IPS-NIHi11 (cell line): ENCODE measurements at regions not wholly inside any gene's neighbourhood (a gene's known extent, or its start where the extent isn't known, plus 50 kb on each side); places are given as distances from the start of the nearest gene placed in this dataset.

Source experiments
- DNase-seq: peaks from one replicate; pipeline ENCODE4 v3.0.0; 2012; ENCODE audit warnings: mixed read lengths, low spot score

DNA sequence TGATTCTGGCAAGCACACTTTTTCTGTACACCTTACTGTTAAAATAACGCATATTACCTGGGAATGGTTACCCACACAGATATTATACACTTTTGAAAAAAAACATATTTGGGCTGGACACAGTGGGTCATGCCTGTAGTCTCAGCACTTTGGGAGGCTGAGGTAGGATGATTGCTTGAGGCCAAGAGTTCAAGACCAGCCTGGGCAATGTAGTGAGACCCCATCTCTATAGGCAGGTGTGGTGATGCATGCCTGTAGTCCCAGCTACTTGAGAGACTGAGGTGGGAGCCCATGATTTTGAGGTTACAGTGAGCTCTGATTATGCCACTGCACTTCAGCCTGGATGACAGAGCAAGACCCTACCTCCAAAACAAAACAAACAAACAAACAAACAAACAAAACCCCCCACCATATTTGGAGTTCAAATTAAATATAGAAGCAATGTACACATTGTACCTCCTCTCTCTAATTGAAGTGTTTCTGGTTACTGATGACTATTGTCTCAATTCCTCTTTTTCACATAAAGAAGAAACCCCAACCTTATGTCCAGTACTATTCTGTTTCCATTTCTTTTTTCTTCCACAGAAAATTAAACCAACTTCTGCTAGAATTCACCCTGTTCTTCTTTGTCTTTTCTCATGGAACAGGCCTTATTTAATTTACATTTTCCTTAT lies 152.6 kb upstream of the UMPS start:
- no peak for DNase-seq

DNA sequence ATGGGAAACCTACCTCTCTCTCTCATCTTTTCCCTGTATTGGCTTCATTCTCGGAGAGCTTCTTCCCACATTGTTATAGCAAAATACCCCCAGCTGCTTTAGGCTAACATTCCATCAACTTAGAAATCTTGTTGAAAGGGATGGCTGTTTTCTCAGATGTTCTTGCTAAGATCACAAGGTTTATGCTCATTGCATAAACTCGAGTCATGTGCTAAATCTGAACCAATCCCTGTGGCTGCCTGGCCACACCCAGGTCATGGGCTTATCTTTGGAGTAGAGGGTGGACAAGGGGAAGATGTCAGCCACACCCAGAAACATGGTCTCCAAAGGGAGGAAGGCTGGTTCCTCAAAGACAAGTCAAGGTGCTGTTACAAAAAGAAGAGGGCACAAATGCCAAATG lies 150.6 kb upstream of the UMPS start:
- no peak for DNase-seq

DNA sequence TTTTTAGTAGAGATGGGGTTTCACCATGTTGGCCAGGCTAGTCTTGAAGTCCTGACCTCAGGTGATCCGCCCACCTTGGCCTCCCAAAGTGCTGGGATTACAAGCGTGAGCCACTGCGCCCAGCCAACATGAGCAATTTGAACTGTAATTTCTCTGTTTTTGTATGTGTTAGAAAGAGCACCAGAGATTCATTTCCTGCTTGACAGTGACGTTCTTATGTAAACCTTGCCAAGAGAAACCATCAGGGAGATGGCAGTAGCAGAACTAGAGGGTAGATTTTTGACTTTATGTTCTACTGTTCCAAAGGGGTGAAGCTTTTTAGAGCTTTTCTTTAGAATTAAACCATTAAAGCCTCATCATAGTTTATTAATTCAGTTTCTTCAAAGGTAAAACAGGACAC lies 148.1 kb upstream of the UMPS start:
- no peak for DNase-seq

DNA sequence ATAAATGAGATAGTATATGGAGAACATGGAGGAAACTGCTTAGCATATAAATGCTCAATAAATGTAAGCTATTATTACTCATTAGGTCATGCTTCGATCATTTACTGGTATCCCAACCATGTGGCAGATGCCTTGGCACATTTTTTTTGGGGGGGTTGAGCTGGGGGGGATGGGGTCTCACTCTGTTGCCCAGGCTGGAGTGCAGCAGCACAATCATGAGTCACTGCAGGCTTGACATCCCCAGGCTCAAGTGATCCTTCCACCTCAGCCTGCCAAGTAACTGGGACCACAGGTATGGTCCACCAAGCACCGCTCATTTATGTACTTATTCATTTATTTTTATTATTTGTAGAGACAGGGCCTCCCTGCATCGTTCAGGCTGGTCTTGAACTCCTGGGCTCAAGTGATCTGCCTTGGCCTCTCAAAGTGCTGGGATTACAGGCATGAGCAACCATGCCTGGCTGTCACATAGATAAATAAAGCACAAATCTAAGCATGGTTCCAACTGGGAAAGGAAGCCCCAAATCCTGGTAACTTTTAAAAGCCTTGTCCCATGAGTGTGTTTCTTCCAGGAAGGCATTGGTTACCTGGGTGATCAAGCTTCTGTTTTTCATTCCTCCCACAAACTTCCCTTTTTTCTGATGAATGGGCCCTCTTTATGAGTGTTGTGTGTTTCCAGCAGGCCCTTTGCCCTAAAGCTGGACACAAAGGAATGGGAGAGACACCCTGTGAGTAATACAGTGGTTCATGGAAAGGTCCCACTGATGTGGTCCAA lies 147.4 kb upstream of the UMPS start:
- no peak for DNase-seq

DNA sequence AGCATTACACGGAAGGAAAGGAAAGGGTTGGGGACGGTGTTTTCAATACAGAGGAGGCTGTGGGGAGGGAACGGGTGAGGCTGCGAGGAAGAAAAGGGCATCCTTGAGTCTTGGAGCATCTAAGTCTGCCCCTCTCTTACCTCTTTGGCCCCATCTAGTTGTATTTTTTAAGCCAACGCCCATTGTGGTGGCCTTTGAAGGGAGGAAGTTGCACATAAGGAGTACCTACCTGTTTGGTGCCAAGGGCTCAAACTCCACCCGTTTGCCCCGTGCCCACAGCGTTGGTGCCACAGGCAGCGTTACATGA lies 146.1 kb upstream of the UMPS start:
- no peak for DNase-seq

DNA sequence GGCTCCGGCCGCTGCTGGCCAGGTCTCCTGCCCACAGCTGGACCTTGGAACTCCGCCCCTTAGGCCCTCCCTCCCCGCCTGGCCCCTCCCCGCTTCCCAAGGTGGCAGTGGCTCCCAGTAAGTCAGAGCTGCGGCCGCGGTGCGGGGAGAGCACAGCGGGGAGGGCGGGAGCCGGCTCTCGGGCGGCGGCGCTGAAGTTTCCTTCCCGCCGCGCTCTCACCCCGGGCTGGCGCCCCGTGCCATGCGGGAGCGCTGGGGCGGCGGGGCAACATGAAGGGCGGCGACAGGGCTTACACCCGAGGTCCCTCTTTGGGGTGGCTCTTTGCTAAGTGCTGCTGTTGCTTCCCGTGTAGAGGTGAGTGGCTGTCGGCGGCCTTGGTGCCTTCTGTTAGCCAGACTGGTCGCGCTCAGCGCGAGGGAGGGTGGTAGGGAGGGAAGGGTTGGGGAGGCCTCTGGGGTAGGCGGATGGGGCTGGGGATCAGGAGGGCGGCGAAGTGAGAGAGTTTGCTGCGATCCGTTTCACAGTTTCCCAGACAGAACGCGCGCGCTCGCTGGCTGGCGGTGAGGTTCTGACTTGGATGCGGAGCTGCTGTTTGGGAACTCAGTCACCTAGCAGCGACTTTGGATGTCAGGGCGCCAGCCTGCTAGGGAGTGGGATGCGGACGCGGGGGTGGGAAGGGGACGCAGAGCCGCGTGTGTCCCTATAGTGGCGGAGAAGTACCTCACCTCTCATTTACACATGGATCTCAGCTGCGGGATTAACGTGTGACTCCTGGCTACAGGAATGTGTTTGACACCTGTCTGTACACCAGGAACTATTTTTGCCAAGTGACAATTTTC lies 145.5 kb upstream of the UMPS start:
- DNase-seq = peak; percentile 92

DNA sequence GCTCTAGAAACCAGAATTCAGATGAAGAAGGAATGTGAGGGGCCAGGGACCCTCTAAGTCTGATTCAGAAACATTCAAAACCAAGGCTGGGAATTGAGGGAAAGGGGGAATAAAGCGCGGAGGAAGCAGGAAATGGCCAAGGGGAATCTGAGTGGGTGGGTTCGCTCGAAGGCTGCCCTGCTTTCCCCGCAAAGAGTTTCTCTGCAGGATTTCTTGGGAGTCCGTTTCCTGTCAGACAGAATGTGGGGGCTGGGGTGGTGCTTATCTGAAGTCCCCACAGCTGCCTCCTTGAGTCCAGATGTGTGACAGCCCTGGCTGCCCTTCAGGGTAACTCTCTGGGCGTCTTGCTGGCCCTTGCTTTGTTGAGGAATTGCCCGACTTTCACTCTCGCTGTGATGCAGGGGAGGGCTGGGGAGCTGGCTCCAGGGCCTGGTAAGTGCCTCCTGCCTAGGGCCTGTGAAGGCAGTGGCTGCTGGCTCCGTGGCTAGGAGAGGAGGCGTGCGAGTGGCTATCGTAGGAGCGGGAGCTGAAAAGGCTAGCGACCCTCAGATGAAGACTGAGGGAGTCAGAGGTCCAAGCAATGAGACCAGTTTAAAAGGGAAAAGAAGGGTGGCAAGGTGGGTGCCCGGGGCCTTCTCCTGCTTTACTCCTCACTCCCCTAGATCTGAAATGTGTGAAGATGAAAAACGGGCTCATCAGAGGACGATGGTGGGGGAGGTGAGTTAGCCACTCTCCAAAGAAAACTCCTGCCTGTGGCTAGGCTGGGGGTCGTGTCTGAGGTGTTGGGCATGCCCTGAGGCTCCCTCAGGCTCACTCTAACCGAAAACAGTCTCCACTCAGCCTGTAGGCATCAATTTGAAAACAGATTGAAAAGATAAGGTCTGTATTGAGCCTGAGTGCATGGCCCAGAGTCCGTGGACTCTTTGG lies 143.9 kb upstream of the UMPS start:
- peak; percentile 31 for DNase-seq

DNA sequence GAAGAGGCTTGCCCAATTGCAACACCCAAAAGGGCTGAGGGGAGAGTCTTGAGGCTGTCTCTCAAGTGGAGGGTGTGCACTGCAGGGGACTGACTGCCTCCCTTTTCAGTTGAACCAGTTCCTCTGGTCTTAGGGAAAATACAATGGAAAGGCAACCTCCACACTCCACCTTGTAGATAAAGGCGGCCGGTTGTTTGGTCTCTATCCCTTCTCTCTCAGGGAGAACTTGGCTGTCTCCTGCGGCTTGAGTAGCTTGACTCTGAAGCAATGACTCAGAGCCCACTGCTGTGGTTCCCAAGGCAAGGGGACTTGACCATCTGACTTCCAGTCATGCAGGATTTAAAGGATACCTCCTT lies 143.2 kb upstream of the UMPS start:
- peak; percentile 43 for DNase-seq

DNA sequence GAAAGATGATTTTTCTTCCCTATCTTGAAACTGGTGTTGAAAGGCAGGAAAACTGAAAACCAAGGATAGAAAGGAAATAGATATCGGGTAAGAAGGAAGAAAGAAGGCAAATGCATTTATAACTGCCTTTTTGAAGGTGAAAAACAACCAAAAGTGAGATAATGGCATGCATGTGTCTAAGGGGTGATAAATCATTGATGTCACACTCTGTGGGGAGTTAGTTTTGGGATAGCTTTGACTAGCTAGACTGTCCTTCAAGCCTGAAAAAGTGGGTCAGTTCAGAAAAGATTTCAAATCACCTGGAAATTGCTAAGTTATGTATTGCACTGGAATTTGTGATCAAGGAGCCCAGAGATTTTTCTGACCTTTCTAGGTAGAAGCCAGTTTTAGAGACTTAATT lies 142.2 kb upstream of the UMPS start:
- DNase-seq = no peak

DNA sequence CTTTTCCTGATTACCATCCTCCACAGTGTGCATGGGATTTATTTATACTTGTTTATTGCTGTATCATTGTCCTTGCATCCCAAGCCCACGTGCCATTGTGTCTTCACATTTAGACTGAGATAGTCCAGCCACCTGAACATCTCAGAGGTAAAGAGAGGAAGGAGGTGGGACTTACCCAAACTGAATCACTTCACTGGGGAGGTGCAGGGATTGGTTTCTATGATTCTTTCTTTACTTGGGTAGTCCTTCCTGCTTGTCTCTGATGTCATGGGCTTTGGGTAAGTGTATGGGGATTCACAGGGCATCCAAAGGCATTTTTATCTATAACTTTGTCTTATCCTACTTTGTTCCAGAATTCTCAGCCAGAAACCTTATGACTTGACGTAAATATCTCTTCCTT lies 141.5 kb upstream of the UMPS start:
- DNase-seq = no peak

DNA sequence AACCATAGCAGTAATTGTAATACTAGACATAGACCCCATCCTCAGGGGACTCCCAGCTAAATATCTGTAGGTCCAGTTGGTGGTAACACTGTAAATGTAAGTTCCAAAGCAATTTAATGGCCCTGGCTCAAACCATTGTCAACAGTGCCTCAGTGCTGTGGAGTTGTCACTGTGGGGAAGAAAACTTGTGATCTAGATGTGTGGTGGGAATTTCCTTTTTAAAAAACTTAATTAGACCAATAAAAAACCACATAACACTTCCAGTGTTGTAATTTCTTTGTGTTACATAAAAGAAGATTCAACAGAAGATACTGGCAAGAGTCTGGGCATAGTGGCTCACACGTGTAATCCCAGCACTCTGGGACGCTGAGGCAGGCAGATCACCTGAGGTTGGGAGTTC lies 138.6 kb upstream of the UMPS start:
- DNase-seq = no peak

DNA sequence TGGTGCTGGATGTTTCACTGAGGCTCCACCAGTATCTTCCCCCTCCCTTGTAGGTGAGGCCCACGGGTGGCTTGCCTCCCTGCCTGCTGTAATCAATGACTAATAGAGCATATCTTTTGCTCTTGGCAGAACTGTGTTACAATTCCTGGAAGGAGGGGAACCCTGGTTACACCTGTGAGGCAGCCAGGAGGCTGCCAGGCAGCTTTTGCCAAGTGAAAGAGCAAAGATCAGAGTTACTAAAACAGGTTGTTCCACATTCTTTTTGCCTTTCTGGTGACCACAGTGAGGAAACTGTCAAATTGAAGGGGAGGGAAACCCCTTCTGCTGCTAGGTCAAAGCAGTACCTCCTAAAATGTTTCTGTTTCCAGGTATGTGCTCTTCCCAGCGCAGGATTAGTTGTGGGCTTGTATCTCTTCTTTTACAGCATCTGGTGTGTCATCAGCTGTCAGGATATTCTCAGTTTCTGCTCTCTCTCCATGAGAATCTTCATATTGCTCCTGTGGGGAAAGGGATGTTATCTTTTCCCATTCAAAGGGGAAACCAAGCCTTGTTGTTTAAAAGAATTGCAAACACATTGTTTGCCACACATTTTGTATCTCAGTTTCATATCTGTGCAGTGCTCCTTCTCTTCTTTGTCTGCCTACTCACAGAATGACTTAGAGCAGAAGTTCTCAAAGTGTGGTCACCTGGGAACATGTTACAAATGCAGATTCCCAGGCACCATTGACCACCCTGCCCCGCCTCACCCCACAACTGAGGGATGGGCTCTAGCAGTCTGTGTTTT lies 137.4 kb upstream of the UMPS start:
- DNase-seq = peak; percentile 42

DNA sequence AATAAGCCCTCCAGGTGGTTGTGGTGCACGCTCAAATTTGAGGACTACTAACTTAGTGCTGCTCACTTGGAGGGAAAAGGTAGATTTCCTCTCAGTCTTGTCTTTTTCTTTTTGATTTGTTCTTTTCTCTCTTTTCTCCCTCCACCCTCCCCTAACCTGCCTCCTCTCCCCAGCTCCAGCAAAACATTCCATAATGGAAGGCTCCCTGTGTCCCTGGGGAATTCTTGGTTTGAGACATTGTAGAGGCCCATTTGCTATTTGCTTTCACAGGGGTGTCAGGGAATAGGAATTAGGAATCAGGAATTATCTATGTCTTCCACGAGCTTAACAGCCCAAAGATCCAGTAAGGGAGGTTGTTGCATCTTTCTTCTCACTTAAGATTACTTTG lies 136.8 kb upstream of the UMPS start:
- DNase-seq = no peak

DNA sequence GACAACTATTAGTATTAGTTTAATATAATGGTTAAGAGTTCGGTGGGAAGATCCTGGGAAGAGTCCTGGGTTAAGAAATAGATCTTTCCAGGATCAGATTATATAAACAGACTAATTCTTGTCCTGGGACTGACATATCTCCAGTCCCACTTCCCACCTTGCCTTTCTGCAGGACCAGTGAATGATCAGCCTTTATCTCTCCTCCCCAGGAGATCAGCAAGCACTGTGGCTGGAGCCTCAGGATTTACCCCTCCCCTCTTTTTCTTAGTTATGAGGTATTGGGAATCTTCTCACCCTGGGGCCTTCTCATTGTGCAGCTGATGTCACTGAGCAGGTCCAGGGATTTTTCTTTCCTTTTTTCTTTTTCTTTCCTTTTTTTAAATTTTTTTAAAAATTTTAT lies 135.7 kb upstream of the UMPS start:
- no peak for DNase-seq

DNA sequence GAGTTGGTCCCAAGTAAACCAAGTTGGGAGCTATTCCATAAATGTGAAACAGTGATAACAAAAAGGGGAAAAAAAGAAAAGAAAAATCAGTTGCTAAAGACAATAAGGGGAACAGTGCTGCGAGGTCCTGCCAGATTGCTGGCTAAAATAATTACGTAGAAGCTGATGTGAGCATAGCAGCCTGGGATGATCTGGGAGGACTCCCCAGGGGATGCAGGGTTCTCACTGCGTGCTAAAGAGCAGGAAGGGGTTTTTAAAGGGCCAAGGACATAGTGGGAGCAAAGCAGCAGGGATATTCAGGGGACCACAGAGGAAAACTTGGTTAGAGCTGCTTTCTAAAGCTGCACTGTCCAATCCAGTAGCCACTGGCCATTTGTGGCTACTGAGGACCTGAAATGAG lies 133.0 kb upstream of the UMPS start:
- DNase-seq = no peak

DNA sequence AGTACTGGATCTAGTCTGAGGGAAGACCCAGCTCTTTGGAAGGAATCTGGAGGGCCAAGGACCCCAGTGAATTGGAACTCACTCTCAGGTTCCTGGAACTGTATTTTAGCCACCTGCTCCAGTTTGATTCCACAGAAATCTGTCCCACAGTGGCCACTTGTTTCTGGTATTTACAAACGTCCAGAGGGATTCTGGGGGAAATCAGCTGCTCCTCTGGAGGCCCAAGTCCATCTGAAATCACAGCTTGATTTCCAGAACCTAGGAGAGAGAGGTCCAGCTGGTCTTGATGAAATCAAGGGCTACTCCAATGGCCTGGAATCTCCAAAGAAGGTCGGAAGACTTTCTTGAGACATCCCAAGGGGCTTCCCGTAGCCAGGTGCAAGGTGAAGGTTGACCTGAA lies 132.3 kb upstream of the UMPS start:
- no peak for DNase-seq

DNA sequence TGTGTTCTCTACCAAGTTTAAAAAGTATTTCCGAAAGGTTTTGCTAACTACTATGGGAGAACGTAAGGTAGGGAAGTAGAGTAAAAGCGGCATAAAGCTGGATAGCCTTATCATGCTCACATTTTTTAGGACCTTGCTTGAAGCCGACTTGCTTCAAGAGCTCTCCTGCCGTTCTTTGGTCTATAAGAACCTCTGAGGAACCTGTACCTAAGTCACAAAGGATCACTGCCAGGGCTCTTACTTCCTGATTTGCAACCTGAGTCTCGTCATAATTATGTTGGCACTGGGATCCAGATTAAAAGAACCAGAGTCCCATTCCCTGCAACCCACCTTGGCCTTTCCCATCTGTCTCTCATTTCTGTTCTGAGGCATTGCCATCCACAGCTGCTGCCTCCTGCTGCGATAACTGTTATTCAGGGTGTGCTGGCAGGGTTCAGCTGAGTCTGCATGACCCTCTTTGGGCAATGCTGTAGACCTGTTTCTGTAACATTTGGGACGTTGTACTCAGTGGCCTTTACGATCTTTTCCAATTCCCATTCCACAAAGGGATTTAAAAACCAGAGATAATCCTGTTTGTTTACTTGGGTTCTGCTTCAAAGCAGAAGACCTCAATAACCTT lies 131.0 kb upstream of the UMPS start:
- DNase-seq = no peak

DNA sequence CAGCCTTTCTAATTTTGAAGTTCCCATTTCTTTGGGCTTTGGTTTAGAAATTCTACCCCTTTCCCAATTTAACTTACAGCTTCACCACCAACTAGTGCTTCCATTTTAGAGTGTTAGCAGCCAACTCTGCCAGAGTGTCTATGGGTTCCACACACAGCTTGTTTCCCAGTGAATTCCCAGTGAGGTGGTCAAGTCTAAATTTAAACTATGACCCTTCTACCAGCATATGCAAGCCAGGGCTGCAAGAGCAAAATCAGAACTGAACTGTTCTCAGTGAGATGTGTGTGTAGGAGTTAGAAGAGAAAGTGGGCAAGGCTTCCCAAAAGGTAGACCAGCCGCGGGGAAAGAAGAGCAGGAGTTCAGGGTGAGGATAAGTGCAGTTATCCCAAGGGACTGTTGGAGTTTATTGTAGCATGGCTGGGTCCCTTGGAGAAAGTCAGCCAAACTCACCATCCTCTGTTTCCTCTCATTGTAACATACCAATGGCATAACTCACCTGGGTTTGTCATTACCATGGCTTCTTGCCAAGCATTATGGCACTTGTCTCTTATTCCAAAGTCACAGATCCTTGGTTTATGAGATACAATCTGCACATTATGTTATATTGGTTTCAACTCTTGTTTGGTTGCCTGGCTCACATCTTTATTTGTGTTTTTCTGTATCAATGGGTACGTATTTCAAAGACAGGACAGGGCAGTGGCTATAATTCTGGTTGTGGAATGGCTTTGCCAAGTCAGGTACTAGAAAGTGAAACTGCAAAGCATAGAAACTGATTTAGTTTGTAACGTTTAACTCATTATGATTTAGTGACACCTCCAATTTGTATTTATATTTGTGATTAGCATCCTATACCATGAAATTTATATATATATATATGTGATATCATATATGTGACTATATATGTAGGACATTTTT lies 130.2 kb upstream of the UMPS start:
- DNase-seq = no peak

DNA sequence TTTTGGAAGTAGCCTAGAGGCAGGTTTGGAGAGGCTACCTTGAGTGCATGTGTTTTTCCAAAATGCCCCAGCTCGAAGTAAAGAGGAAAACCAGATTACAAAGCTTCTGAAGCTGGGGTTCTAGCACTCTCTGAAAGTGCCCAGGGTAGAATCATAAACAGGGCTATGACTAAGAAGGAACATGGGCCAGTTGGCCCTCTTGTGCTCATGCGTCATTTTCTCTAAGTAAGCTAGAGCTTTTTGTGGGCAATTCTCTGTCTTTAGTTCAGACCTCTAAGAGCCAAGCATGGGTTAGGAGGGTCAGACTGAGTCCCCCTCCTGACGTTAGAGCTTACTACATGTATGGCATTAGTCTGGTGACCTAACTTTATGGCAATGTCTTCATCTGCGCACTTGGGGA lies 129.5 kb upstream of the UMPS start:
- DNase-seq = no peak

DNA sequence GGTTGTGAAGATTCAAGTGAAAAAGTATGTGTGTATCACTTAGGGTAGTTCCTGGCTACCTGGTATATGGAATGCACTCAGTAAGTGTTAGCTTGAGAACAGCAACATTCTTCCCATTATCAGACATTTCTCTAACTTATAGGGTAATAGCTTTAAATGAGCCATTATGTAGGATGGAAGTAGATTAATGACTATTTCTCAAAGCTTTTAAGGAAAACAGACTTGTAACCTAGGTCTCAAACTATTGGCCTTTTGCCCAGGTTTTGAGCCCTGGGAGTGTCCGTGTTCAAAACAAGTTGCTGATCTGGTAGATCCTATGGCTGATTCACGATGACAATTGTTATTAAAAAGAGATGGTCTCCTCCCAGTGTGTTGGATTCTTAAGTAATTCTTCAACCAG lies 129.1 kb upstream of the UMPS start:
- DNase-seq = no peak
